ENCODE measurements at regions not wholly inside any gene's neighbourhood (a gene's known extent, or its start where the extent isn't known, plus 50 kb on each side); places are given as distances from the start of the nearest gene placed in this dataset.

GRCh38 chr10:63772491-63772890, 251.3 kb downstream of the REEP3 start:
- Histone ChIP-seq H3K27me3 (no peaks in the 10 kb centered on the region), H3K27ac (no peak overlapping the region), H3K4me3 (no peak overlapping the region), H3K79me2 (no peaks in the 10 kb centered on the region), H3K9me2 (replicated peaks; ENCODE audit: insufficient read depth) (no peaks in the 10 kb centered on the region), H3K9me3 (ENCODE audit: low read depth) (no peaks in the 10 kb centered on the region), H4K20me1 (ENCODE audit: insufficient read depth, poor library complexity, severe bottlenecking) (no peaks in the 10 kb centered on the region), H2AFZ (no peak overlapping the region), H3K4me2 (no peak overlapping the region), H3K36me3 (replicated peaks; ENCODE audit: insufficient read depth, low read depth) (no peaks in the 10 kb centered on the region), H3K4me1 (ENCODE audit: insufficient read depth) (no peaks in the 10 kb centered on the region)
- WGBS (ENCODE audit: low lambda C conversion rate, missing lambda C conversion rate) = 78% methylated on average over 1 of the region's 1 CpG
- no peak for DNase-seq (ENCODE audit: low spot score)
- TF ChIP-seq CTCF (IDR thresholded peaks at IDR 0.05; ENCODE audit: poor library complexity) (no peak), EZH2 (IDR thresholded peaks at IDR 0.05; ENCODE audit: borderline replicate concordance) (no peak), EZH2phosphoT487 (IDR thresholded peaks at IDR 0.05; ENCODE audit: low read depth, severe bottlenecking, unreplicated experiment) (no peak)

- H3K9me3 ChIP-seq (ENCODE audit: low read depth) = no peaks in the 10 kb centered on the region
- H3K27me3 ChIP-seq = no peaks in the 10 kb centered on the region
- no peaks in the 10 kb centered on the region for H3K79me2 ChIP-seq
- H3K4me1 ChIP-seq (ENCODE audit: insufficient read depth) = no peaks in the 10 kb centered on the region
- H3K9me2 ChIP-seq (replicated peaks; ENCODE audit: insufficient read depth) = no peaks in the 10 kb centered on the region
- H3K27ac ChIP-seq = no peak overlapping the region
- TF ChIP-seq EZH2 (IDR thresholded peaks at IDR 0.05; ENCODE audit: borderline replicate concordance) (no peak), CTCF (IDR thresholded peaks at IDR 0.05; ENCODE audit: poor library complexity) (no peak), EZH2phosphoT487 (IDR thresholded peaks at IDR 0.05; ENCODE audit: low read depth, severe bottlenecking, unreplicated experiment) (no peak)
- DNase-seq (ENCODE audit: low spot score) = no peak
- H4K20me1 ChIP-seq (ENCODE audit: insufficient read depth, poor library complexity, severe bottlenecking) = no peaks in the 10 kb centered on the region
- H3K4me3 ChIP-seq = no peak overlapping the region
- no peaks in the 10 kb centered on the region for H3K36me3 ChIP-seq (replicated peaks; ENCODE audit: insufficient read depth, low read depth)
- no peak overlapping the region for H2AFZ ChIP-seq
- 43% methylated on average over 1 of the region's 1 CpG for WGBS (ENCODE audit: low lambda C conversion rate, missing lambda C conversion rate)
- no peak overlapping the region for H3K4me2 ChIP-seq
Measured at GRCh38 chr10:63773106-63773505, 251.9 kb downstream of the REEP3 start.

GRCh38 chr10:63773962-63774361, 252.8 kb downstream of the REEP3 start:
- H3K27me3 ChIP-seq = no peaks in the 10 kb centered on the region
- no peaks in the 10 kb centered on the region for H3K36me3 ChIP-seq (replicated peaks; ENCODE audit: insufficient read depth, low read depth)
- no peaks in the 10 kb centered on the region for H4K20me1 ChIP-seq (ENCODE audit: insufficient read depth, poor library complexity, severe bottlenecking)
- no peak for DNase-seq (ENCODE audit: low spot score)
- TF ChIP-seq CTCF (IDR thresholded peaks at IDR 0.05; ENCODE audit: poor library complexity) (no peak), EZH2phosphoT487 (IDR thresholded peaks at IDR 0.05; ENCODE audit: low read depth, severe bottlenecking, unreplicated experiment) (no peak), EZH2 (IDR thresholded peaks at IDR 0.05; ENCODE audit: borderline replicate concordance) (no peak)
- WGBS (ENCODE audit: low lambda C conversion rate, missing lambda C conversion rate) = 90% methylated on average over 2 of the region's 2 CpGs
- H3K27ac ChIP-seq = no peak overlapping the region
- no peak overlapping the region for H2AFZ ChIP-seq
- no peaks in the 10 kb centered on the region for H3K79me2 ChIP-seq
- no peak overlapping the region for H3K4me3 ChIP-seq
- no peak overlapping the region for H3K4me2 ChIP-seq
- H3K9me3 ChIP-seq (ENCODE audit: low read depth) = no peaks in the 10 kb centered on the region
- no peaks in the 10 kb centered on the region for H3K4me1 ChIP-seq (ENCODE audit: insufficient read depth)
- no peaks in the 10 kb centered on the region for H3K9me2 ChIP-seq (replicated peaks; ENCODE audit: insufficient read depth)

- Histone ChIP-seq H3K9me3 (ENCODE audit: low read depth) (no peaks in the 10 kb centered on the region), H3K27ac (no peak overlapping the region), H3K79me2 (no peaks in the 10 kb centered on the region), H3K4me2 (no peak overlapping the region), H4K20me1 (ENCODE audit: insufficient read depth, poor library complexity, severe bottlenecking) (no peaks in the 10 kb centered on the region), H3K4me3 (no peak overlapping the region), H3K36me3 (replicated peaks; ENCODE audit: insufficient read depth, low read depth) (no peaks in the 10 kb centered on the region), H3K9me2 (replicated peaks; ENCODE audit: insufficient read depth) (no peaks in the 10 kb centered on the region), H3K4me1 (ENCODE audit: insufficient read depth) (no peaks in the 10 kb centered on the region), H3K27me3 (no peaks in the 10 kb centered on the region), H2AFZ (no peak overlapping the region)
- WGBS (ENCODE audit: low lambda C conversion rate, missing lambda C conversion rate) = 48% methylated on average over 3 of the region's 3 CpGs
- TF ChIP-seq CTCF (IDR thresholded peaks at IDR 0.05; ENCODE audit: poor library complexity) (no peak), EZH2phosphoT487 (IDR thresholded peaks at IDR 0.05; ENCODE audit: low read depth, severe bottlenecking, unreplicated experiment) (no peak), EZH2 (IDR thresholded peaks at IDR 0.05; ENCODE audit: borderline replicate concordance) (no peak)
- DNase-seq (ENCODE audit: low spot score) = no peak
Measured at GRCh38 chr10:63780101-63780500, 258.9 kb downstream of the REEP3 start.

All from hepatocyte (in vitro differentiated cells).